HEK293 (cell line): ENCODE measurements at regions not wholly inside any gene's neighbourhood (a gene's known extent, or its start where the extent isn't known, plus 50 kb on each side); places are given as distances from the start of the nearest gene placed in this dataset.

Source experiments
- KLF16 ChIP-seq: fragments of 450-650 bp; formaldehyde crosslinking; IDR thresholded peaks from 2 replicates; pipeline ENCODE4 v1.5.1; 2017; ENCODE audit warnings: missing biosample characterization, missing genetic modification characterization
- RBAK ChIP-seq: fragments of 450-650 bp; formaldehyde crosslinking; IDR thresholded peaks from 2 replicates; pipeline ENCODE4 v1.5.1; 2016; ENCODE audit warnings: missing biosample characterization, missing genetic modification characterization
- YY1 ChIP-seq: fragments of 450-650 bp; formaldehyde crosslinking; IDR thresholded peaks from 2 replicates; pipeline ENCODE4 v1.5.1; 2018; ENCODE audit warnings: missing biosample characterization, missing genetic modification characterization
- ZBTB8A ChIP-seq: fragments of 450-650 bp; formaldehyde crosslinking; IDR thresholded peaks from 2 replicates; pipeline ENCODE4 v1.5.1; 2016; ENCODE audit warnings: missing biosample characterization, missing genetic modification characterization
- ZFP37 ChIP-seq: fragments of 450-650 bp; formaldehyde crosslinking; IDR thresholded peaks from 2 replicates; pipeline ENCODE4 v1.5.1; 2016; ENCODE audit warnings: missing biosample characterization, missing genetic modification characterization
- ZNF274 ChIP-seq, 2 experiments: fragments of 200-500 bp in 1 of 2; fragments of 450-650 bp in 1 of 2; sonication (Bioruptor generic) in 1 of 2; formaldehyde crosslinking in 1 of 2; IDR thresholded peaks; 2 replicates each; pipeline versions ENCODE4 v1.5.1 to v1.6.1; 2014 to 2016; ENCODE audit warnings: borderline replicate concordance in 1 of 2, inconsistent platforms in 1 of 2, low read length in 1 of 2, missing biosample characterization in 1 of 2, missing genetic modification characterization in 1 of 2
- ZNF354C ChIP-seq: fragments of 450-650 bp; formaldehyde crosslinking; IDR thresholded peaks from 2 replicates; pipeline ENCODE4 v1.5.1; 2016; ENCODE audit warnings: missing biosample characterization, missing genetic modification characterization, low read depth, borderline replicate concordance
- ZNF670 ChIP-seq: fragments of 450-650 bp; formaldehyde crosslinking; IDR thresholded peaks from 2 replicates; pipeline ENCODE4 v1.5.1; 2016; ENCODE audit warnings: missing biosample characterization, missing genetic modification characterization, low read depth
- ZNF768 ChIP-seq: fragments of 450-650 bp; formaldehyde crosslinking; IDR thresholded peaks from 2 replicates; pipeline ENCODE4 v1.5.1; 2018; ENCODE audit warnings: missing biosample characterization, mild to moderate bottlenecking, missing genetic modification characterization
- ZXDB ChIP-seq: fragments of 450-650 bp; formaldehyde crosslinking; IDR thresholded peaks from 2 replicates; pipeline ENCODE4 v1.5.1; 2016; ENCODE audit warnings: missing biosample characterization, missing genetic modification characterization
- TF ChIP-seq, protein P1 (sequence below): fragments of 450-650 bp; formaldehyde crosslinking; optimal IDR thresholded peaks from 2 replicates; pipeline ENCODE3; 2016; ENCODE audit warnings: missing biosample characterization, mild to moderate bottlenecking, missing genetic modification characterization
- TF ChIP-seq, protein P2 (sequence below): fragments of 450-650 bp; formaldehyde crosslinking; IDR thresholded peaks from 2 replicates; pipeline ENCODE4 v1.5.1; 2017; ENCODE audit warnings: missing biosample characterization, missing genetic modification characterization
- TF ChIP-seq, protein P3 (sequence below): fragments of 450-650 bp; formaldehyde crosslinking; IDR thresholded peaks from 2 replicates; pipeline ENCODE4 v1.5.1; 2017; ENCODE audit warnings: missing biosample characterization, missing genetic modification characterization
- TF ChIP-seq, protein P4 (sequence below): fragments of 450-650 bp; formaldehyde crosslinking; IDR thresholded peaks from 2 replicates; pipeline ENCODE4 v1.5.1; 2016; ENCODE audit warnings: missing biosample characterization, missing genetic modification characterization

DNA sequence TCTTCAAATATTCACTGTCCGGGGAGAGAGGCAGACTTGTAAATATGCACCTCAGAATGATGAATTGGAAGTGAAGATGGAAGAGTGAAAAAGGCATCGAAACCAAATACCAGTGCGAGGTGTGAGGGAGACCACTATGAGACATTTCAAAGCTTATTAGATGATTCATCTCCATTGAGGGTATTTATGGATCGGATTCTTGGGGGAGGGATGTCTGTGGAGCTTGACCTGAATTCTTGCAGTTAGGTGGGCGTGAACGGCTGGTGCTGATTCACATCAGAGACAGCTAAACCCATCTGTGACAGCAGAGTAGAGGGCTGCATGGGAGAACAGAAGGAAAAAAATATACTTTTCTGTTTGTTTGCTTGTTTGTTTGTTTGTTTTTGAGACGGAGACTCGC, 677.2 kb downstream of the AACS start:
- no peak for TF ChIP-seq YY1 (tag by site-specific recombination)
- TF ChIP-seq ZNF768 (tag by site-specific recombination), result no peak
- no peak for TF ChIP-seq ZBTB8A (tag by site-specific recombination)
- no peak for TF ChIP-seq KLF16 (tag by site-specific recombination)
- TF ChIP-seq, protein P1, sequence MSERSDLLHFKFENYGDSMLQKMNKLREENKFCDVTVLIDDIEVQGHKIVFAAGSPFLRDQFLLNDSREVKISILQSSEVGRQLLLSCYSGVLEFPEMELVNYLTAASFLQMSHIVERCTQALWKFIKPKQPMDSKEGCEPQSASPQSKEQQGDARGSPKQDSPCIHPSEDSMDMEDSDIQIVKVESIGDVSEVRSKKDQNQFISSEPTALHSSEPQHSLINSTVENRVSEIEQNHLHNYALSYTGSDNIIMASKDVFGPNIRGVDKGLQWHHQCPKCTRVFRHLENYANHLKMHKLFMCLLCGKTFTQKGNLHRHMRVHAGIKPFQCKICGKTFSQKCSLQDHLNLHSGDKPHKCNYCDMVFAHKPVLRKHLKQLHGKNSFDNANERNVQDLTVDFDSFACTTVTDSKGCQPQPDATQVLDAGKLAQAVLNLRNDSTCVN (tag by site-specific recombination), result no peak
- TF ChIP-seq ZXDB (tag by site-specific recombination), result no peak
- no peak for TF ChIP-seq RBAK (tag by site-specific recombination)
- TF ChIP-seq, protein P2, sequence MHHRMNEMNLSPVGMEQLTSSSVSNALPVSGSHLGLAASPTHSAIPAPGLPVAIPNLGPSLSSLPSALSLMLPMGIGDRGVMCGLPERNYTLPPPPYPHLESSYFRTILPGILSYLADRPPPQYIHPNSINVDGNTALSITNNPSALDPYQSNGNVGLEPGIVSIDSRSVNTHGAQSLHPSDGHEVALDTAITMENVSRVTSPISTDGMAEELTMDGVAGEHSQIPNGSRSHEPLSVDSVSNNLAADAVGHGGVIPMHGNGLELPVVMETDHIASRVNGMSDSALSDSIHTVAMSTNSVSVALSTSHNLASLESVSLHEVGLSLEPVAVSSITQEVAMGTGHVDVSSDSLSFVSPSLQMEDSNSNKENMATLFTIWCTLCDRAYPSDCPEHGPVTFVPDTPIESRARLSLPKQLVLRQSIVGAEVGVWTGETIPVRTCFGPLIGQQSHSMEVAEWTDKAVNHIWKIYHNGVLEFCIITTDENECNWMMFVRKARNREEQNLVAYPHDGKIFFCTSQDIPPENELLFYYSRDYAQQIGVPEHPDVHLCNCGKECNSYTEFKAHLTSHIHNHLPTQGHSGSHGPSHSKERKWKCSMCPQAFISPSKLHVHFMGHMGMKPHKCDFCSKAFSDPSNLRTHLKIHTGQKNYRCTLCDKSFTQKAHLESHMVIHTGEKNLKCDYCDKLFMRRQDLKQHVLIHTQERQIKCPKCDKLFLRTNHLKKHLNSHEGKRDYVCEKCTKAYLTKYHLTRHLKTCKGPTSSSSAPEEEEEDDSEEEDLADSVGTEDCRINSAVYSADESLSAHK (tag by site-specific recombination), result no peak
- TF ChIP-seq ZNF354C, result no peak
- TF ChIP-seq, protein P3, sequence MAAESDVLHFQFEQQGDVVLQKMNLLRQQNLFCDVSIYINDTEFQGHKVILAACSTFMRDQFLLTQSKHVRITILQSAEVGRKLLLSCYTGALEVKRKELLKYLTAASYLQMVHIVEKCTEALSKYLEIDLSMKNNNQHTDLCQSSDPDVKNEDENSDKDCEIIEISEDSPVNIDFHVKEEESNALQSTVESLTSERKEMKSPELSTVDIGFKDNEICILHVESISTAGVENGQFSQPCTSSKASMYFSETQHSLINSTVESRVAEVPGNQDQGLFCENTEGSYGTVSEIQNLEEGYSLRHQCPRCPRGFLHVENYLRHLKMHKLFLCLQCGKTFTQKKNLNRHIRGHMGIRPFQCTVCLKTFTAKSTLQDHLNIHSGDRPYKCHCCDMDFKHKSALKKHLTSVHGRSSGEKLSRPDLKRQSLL (tag by site-specific recombination), result no peak
- TF ChIP-seq ZFP37, result no peak
- TF ChIP-seq, protein P4, sequence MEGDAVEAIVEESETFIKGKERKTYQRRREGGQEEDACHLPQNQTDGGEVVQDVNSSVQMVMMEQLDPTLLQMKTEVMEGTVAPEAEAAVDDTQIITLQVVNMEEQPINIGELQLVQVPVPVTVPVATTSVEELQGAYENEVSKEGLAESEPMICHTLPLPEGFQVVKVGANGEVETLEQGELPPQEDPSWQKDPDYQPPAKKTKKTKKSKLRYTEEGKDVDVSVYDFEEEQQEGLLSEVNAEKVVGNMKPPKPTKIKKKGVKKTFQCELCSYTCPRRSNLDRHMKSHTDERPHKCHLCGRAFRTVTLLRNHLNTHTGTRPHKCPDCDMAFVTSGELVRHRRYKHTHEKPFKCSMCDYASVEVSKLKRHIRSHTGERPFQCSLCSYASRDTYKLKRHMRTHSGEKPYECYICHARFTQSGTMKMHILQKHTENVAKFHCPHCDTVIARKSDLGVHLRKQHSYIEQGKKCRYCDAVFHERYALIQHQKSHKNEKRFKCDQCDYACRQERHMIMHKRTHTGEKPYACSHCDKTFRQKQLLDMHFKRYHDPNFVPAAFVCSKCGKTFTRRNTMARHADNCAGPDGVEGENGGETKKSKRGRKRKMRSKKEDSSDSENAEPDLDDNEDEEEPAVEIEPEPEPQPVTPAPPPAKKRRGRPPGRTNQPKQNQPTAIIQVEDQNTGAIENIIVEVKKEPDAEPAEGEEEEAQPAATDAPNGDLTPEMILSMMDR, result no peak
- no peak for TF ChIP-seq ZNF274 (IDR thresholded peaks at IDR 0.05; ENCODE audit: low read length)
- TF ChIP-seq ZNF274 (tag by site-specific recombination; IDR thresholded peaks at IDR 0.05; ENCODE audit: borderline replicate concordance), result no peak
- TF ChIP-seq ZNF670 (tag by site-specific recombination), result no peak
